ENCODE measurements at regions not wholly inside any gene's neighbourhood (a gene's known extent, or its start where the extent isn't known, plus 50 kb on each side); places are given as distances from the start of the nearest gene placed in this dataset.

DNA sequence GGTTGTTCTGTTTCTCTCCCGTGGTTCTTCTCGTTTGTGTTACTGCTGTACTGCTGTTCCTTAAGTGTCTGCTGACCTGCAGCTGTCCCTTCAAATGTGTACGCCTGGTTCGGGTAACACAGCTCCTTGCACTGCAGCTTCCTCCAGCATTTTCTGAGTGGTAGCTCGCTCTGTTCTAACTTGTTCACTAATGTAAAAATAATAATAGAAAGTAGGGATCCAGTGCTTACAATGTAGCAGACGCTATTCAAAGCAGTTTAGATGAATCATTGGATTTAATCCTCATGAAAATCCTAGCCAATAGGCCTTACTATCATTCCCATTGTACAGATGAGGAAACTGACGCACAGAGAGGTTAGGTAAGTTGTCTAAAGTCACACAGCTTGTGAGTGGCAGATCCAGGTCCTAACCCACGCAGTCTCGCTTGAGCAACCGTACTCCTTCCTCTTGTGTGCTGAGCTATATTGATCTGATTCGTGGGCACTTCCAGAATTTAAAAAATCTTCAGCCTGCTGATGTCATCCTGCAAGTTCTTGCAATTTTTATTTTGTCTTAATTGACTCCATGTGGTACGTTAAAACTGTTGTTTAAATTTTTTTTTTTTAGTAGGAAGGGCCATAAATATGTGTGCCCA, 448.2 kb upstream of the FAT1 start:
- TF ChIP-seq, protein P1, sequence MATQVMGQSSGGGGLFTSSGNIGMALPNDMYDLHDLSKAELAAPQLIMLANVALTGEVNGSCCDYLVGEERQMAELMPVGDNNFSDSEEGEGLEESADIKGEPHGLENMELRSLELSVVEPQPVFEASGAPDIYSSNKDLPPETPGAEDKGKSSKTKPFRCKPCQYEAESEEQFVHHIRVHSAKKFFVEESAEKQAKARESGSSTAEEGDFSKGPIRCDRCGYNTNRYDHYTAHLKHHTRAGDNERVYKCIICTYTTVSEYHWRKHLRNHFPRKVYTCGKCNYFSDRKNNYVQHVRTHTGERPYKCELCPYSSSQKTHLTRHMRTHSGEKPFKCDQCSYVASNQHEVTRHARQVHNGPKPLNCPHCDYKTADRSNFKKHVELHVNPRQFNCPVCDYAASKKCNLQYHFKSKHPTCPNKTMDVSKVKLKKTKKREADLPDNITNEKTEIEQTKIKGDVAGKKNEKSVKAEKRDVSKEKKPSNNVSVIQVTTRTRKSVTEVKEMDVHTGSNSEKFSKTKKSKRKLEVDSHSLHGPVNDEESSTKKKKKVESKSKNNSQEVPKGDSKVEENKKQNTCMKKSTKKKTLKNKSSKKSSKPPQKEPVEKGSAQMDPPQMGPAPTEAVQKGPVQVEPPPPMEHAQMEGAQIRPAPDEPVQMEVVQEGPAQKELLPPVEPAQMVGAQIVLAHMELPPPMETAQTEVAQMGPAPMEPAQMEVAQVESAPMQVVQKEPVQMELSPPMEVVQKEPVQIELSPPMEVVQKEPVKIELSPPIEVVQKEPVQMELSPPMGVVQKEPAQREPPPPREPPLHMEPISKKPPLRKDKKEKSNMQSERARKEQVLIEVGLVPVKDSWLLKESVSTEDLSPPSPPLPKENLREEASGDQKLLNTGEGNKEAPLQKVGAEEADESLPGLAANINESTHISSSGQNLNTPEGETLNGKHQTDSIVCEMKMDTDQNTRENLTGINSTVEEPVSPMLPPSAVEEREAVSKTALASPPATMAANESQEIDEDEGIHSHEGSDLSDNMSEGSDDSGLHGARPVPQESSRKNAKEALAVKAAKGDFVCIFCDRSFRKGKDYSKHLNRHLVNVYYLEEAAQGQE (IDR thresholded peaks at IDR 0.05; ENCODE audit: insufficient replicate concordance, low read depth), result no peak
- no peak for TF ChIP-seq POLR2AphosphoS5 (IDR thresholded peaks at IDR 0.05; ENCODE audit: low read depth)
- TF ChIP-seq, protein P2, sequence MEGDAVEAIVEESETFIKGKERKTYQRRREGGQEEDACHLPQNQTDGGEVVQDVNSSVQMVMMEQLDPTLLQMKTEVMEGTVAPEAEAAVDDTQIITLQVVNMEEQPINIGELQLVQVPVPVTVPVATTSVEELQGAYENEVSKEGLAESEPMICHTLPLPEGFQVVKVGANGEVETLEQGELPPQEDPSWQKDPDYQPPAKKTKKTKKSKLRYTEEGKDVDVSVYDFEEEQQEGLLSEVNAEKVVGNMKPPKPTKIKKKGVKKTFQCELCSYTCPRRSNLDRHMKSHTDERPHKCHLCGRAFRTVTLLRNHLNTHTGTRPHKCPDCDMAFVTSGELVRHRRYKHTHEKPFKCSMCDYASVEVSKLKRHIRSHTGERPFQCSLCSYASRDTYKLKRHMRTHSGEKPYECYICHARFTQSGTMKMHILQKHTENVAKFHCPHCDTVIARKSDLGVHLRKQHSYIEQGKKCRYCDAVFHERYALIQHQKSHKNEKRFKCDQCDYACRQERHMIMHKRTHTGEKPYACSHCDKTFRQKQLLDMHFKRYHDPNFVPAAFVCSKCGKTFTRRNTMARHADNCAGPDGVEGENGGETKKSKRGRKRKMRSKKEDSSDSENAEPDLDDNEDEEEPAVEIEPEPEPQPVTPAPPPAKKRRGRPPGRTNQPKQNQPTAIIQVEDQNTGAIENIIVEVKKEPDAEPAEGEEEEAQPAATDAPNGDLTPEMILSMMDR (IDR thresholded peaks at IDR 0.05; ENCODE audit: insufficient read depth, low read length), result no peak
- no peak for DNase-seq (ENCODE audit: low read depth in 1 of 2, low spot score in 1 of 2)
- H3K4me3 ChIP-seq (replicated peaks; ENCODE audit: insufficient read depth, low read length), result no peak overlapping the region
- H3K27me3 ChIP-seq (ENCODE audit: insufficient read depth, poor library complexity, severe bottlenecking), result no peaks in the 10 kb centered on the region
- no peak overlapping the region for H3K27ac ChIP-seq (replicated peaks)

DNA sequence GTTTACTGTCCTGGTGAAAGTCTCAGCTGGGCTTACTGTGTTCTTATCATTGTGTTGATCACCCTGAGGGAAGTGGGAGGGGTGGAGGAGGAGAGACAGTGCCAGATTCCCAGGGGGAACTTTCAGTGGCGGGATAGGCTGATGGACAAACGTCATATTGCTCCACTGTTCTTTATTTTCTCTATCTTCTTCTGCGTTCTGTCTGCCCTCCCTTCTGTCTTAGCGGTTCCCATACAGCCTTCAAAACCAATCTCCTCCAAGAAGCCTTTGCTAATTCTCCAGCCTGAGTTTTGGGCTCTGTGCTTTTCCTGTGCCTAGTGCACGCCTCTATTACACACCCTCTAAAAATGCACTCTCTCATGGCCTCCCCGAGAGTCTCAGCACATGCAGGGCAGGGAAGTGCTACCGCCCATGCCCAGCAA, 448.7 kb upstream of the FAT1 start:
- no peak for DNase-seq (ENCODE audit: low read depth in 1 of 2, low spot score in 1 of 2)
- Histone ChIP-seq H3K27ac (replicated peaks) (no peak overlapping the region), H3K27me3 (ENCODE audit: insufficient read depth, poor library complexity, severe bottlenecking) (no peaks in the 10 kb centered on the region), H3K4me3 (replicated peaks; ENCODE audit: insufficient read depth, low read length) (no peak overlapping the region)
- TF ChIP-seq SPI1 (IDR thresholded peaks at IDR 0.05; ENCODE audit: borderline replicate concordance, low read depth) (no peak), POLR2AphosphoS5 (IDR thresholded peaks at IDR 0.05; ENCODE audit: low read depth) (no peak), GABPA (IDR thresholded peaks at IDR 0.05; ENCODE audit: low read depth) (no peak)
- TF ChIP-seq, protein P2 (IDR thresholded peaks at IDR 0.05; ENCODE audit: insufficient read depth, low read length), result no peak
- TF ChIP-seq, protein P1 (IDR thresholded peaks at IDR 0.05; ENCODE audit: insufficient replicate concordance, low read depth), result no peak

DNA sequence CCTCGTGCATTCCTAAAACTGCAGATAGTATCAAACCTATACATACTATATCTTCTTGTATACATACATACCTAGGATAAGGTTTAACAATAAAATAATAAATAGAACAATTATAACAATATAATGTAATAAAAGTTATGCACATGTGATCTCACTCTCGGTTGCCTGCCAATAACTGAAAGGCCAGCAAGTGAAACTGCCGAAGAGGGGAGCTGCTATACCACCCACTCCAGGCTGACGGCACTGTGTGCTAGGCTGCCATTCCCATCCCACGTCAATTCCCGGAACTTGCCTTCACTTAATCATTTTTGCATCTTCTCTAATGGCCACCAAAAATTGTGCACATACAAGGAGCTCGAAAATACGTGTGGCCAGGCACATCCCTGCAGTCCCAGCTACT, 451.1 kb upstream of the FAT1 start:
- DNase-seq (ENCODE audit: low read depth in 1 of 2, low spot score in 1 of 2), result no peak
- no peak overlapping the region for H3K27ac ChIP-seq (replicated peaks)
- H3K4me3 ChIP-seq (replicated peaks; ENCODE audit: insufficient read depth, low read length), result no peak overlapping the region
- H3K27me3 ChIP-seq (ENCODE audit: insufficient read depth, poor library complexity, severe bottlenecking), result no peaks in the 10 kb centered on the region
- no peak for TF ChIP-seq SPI1 (IDR thresholded peaks at IDR 0.05; ENCODE audit: borderline replicate concordance, low read depth)
- no peak for TF ChIP-seq POLR2AphosphoS5 (IDR thresholded peaks at IDR 0.05; ENCODE audit: low read depth)
- TF ChIP-seq, protein P2 (IDR thresholded peaks at IDR 0.05; ENCODE audit: insufficient read depth, low read length), result no peak
- TF ChIP-seq GABPA (IDR thresholded peaks at IDR 0.05; ENCODE audit: low read depth), result no peak
- TF ChIP-seq, protein P1 (IDR thresholded peaks at IDR 0.05; ENCODE audit: insufficient replicate concordance, low read depth), result no peak
